ENCODE measurements at regions not wholly inside any gene's neighbourhood (a gene's known extent, or its start where the extent isn't known, plus 50 kb on each side); places are given as distances from the start of the nearest gene placed in this dataset.

GRCh38 chr7:53531-53930, 138.8 kb upstream of the FAM20C start:
- intact Hi-C loops (cut with micrococcal nuclease; ENCODE audit: unreplicated experiment): no loop called here
- BruUV-seq (replicated peaks): no TSS peak

GRCh38 chr7:54615-55014, 137.8 kb upstream of the FAM20C start:
- Histone ChIP-seq H3K27me3 (replicated peaks; ENCODE audit: insufficient read depth, low read depth, low read length, poor library complexity) (peaks cover 3% of the 10 kb centered on the region), H3K4me3 (ENCODE audit: low read depth, low read length, poor library complexity, severe bottlenecking) (no peak overlapping the region), H3K9me3 (ENCODE audit: low read depth, low read length, poor library complexity, severe bottlenecking) (no peaks in the 10 kb centered on the region), H3K27ac (ENCODE audit: low read depth, low read length, poor library complexity, severe bottlenecking) (no peak overlapping the region), H3K36me3 (ENCODE audit: insufficient read depth, low read length, poor library complexity, severe bottlenecking) (no peaks in the 10 kb centered on the region), H3K4me1 (ENCODE audit: insufficient read depth, low read length, poor library complexity, severe bottlenecking) (no peaks in the 10 kb centered on the region)
- TF ChIP-seq EZH2 (IDR thresholded peaks at IDR 0.05; ENCODE audit: borderline replicate concordance, low read depth, low read length, poor library complexity, severe bottlenecking) (no peak), CTCF (conservative IDR thresholded peaks at IDR 0.05; ENCODE audit: low read depth, low read length) (no peak)
- intact Hi-C loops (cut with micrococcal nuclease; ENCODE audit: unreplicated experiment): no loop called here
- no peak for DNase-seq (ENCODE audit: low spot score)
- ChIA-PET POLR2A (ENCODE audit: low non-redundant PET) (no interaction called here), CTCF (no interaction called here)
- BruUV-seq (replicated peaks): no TSS peak

More at GRCh38 chr7:53531-53930, 138.8 kb upstream of the FAM20C start:
- ChIA-PET POLR2A (ENCODE audit: low non-redundant PET) (no interaction called here), CTCF (no interaction called here)
- Histone ChIP-seq H3K4me1 (ENCODE audit: insufficient read depth, low read length, poor library complexity, severe bottlenecking) (no peaks in the 10 kb centered on the region), H3K27ac (ENCODE audit: low read depth, low read length, poor library complexity, severe bottlenecking) (no peak overlapping the region), H3K27me3 (replicated peaks; ENCODE audit: insufficient read depth, low read depth, low read length, poor library complexity) (peaks cover 3% of the 10 kb centered on the region), H3K4me3 (ENCODE audit: low read depth, low read length, poor library complexity, severe bottlenecking) (no peak overlapping the region), H3K9me3 (ENCODE audit: low read depth, low read length, poor library complexity, severe bottlenecking) (no peaks in the 10 kb centered on the region), H3K36me3 (ENCODE audit: insufficient read depth, low read length, poor library complexity, severe bottlenecking) (no peaks in the 10 kb centered on the region)
- no peak for DNase-seq (ENCODE audit: low spot score)
- TF ChIP-seq EZH2 (IDR thresholded peaks at IDR 0.05; ENCODE audit: borderline replicate concordance, low read depth, low read length, poor library complexity, severe bottlenecking) (no peak), CTCF (conservative IDR thresholded peaks at IDR 0.05; ENCODE audit: low read depth, low read length) (no peak)

- no peak for TF ChIP-seq EZH2 (IDR thresholded peaks at IDR 0.05; ENCODE audit: borderline replicate concordance, low read depth, low read length, poor library complexity, severe bottlenecking)
- TF ChIP-seq CTCF (conservative IDR thresholded peaks at IDR 0.05; ENCODE audit: low read depth, low read length): no peak
- Histone ChIP-seq H3K4me3 (ENCODE audit: low read depth, low read length, poor library complexity, severe bottlenecking) (no peak overlapping the region), H3K4me1 (ENCODE audit: insufficient read depth, low read length, poor library complexity, severe bottlenecking) (no peaks in the 10 kb centered on the region), H3K36me3 (ENCODE audit: insufficient read depth, low read length, poor library complexity, severe bottlenecking) (no peaks in the 10 kb centered on the region), H3K27ac (ENCODE audit: low read depth, low read length, poor library complexity, severe bottlenecking) (no peak overlapping the region), H3K27me3 (replicated peaks; ENCODE audit: insufficient read depth, low read depth, low read length, poor library complexity) (peaks cover under 1% of the 10 kb centered on the region), H3K9me3 (ENCODE audit: low read depth, low read length, poor library complexity, severe bottlenecking) (no peaks in the 10 kb centered on the region)
- BruUV-seq (replicated peaks): no TSS peak
- no peak for DNase-seq (ENCODE audit: low spot score)
- ChIA-PET POLR2A (ENCODE audit: low non-redundant PET) (no interaction called here), CTCF (no interaction called here)
- intact Hi-C loops (cut with micrococcal nuclease; ENCODE audit: unreplicated experiment): no loop called here
These were observed 136.6 kb upstream of the FAM20C start for GRCh38 chr7:55690-56248.

All from A673 (cell line).